ENCODE measurements at regions not wholly inside any gene's neighbourhood (a gene's known extent, or its start where the extent isn't known, plus 50 kb on each side); places are given as distances from the start of the nearest gene placed in this dataset.
A peak's percentile ranks its signal among the peaks of the same experiment; 100 is the strongest.

DNA sequence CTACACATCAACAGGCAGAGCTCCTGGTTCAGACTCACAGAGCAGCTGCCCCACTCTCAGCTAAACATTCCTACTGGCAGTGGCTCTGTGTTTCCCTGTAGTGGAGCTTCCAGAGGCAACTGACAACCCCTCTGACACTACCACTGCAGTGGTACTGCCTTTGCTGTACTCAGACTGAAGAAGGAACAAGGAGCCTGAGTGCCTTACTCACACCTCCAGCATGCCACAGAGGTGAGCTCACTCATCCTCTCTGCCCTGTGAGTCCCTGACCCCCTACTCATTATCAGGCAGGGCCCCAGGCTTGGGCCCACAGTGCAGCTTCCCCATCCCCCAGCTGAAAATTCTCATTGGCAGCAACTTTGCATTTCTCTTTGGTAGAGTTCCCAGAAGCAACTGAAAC is 240.5 kb upstream of the POF1B start (continued):
- TF ChIP-seq, protein P1, sequence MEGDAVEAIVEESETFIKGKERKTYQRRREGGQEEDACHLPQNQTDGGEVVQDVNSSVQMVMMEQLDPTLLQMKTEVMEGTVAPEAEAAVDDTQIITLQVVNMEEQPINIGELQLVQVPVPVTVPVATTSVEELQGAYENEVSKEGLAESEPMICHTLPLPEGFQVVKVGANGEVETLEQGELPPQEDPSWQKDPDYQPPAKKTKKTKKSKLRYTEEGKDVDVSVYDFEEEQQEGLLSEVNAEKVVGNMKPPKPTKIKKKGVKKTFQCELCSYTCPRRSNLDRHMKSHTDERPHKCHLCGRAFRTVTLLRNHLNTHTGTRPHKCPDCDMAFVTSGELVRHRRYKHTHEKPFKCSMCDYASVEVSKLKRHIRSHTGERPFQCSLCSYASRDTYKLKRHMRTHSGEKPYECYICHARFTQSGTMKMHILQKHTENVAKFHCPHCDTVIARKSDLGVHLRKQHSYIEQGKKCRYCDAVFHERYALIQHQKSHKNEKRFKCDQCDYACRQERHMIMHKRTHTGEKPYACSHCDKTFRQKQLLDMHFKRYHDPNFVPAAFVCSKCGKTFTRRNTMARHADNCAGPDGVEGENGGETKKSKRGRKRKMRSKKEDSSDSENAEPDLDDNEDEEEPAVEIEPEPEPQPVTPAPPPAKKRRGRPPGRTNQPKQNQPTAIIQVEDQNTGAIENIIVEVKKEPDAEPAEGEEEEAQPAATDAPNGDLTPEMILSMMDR (IDR thresholded peaks at IDR 0.05 in 2 of 3, conservative IDR thresholded peaks at IDR 0.05 in 1 of 3; ENCODE audit: borderline replicate concordance in 1 of 3, insufficient read depth in 1 of 3, low read depth in 2 of 3, low read length in 2 of 3): no peak

DNA sequence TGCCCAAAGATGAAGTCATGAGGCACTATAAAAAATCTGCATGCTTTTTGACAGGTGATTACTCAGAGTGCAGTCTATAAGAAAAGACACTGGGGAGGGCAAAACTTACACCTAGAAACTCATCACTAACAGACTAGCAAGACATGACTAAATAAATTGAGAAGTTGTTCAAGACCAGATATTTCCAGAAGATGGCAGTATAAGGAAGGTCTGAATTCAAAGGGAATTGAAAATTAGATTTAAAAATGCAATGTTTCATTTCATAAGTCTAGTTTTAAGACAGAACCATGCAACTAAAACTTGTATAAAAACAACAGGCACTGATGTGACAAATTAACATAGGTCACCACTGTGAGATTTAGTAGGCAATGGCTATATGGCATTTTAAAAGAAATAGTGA is 232.5 kb upstream of the POF1B start:
- H3K27ac ChIP-seq (ENCODE audit: low read depth, low read length): no peak overlapping the region
- no peaks in the 10 kb centered on the region for H4K20me1 ChIP-seq (ENCODE audit: insufficient read depth)
- no peaks in the 10 kb centered on the region for H3K79me2 ChIP-seq (ENCODE audit: insufficient read depth, low read length)
- no TSS peak for BruUV-seq (replicated peaks)
- H3K9ac ChIP-seq (ENCODE audit: low read length): no peak overlapping the region
- H3K27me3 ChIP-seq (ENCODE audit: insufficient read depth, low read length): no peaks in the 10 kb centered on the region
- no peak overlapping the region for H3K4me2 ChIP-seq (ENCODE audit: low read length)
- TF ChIP-seq ZNF274 (IDR thresholded peaks at IDR 0.05; ENCODE audit: low read depth, low read length): no peak
- TF ChIP-seq, protein P2, sequence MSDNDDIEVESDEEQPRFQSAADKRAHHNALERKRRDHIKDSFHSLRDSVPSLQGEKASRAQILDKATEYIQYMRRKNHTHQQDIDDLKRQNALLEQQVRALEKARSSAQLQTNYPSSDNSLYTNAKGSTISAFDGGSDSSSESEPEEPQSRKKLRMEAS (IDR thresholded peaks at IDR 0.05): no peak
- TF ChIP-seq, protein P1 (IDR thresholded peaks at IDR 0.05 in 2 of 3, conservative IDR thresholded peaks at IDR 0.05 in 1 of 3; ENCODE audit: borderline replicate concordance in 1 of 3, insufficient read depth in 1 of 3, low read depth in 2 of 3, low read length in 2 of 3): peak in 1 of 3 experiments; percentile 33; a peak in 2 of 6 replicates
- 0 out of 2 replicates have a peak, but pooled peaks have one; percentile 15 for TF ChIP-seq RAD21 (IDR thresholded peaks at IDR 0.05; ENCODE audit: low read depth)
- TF ChIP-seq, protein P3, sequence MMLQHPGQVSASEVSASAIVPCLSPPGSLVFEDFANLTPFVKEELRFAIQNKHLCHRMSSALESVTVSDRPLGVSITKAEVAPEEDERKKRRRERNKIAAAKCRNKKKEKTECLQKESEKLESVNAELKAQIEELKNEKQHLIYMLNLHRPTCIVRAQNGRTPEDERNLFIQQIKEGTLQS (IDR thresholded peaks at IDR 0.05): no peak
- no peak for TF ChIP-seq EZH2 (IDR thresholded peaks at IDR 0.05)
- POLR2A ChIA-PET: no interaction called here
- DNase-seq (ENCODE audit: low read depth, low spot score): no peak
- RAD21 ChIA-PET (ENCODE audit: low non-redundant PET in 1 of 2, low total read pairs in 2 of 2, uncharacterized antibody in 2 of 2, unreplicated experiment in 2 of 2): no interaction called here
- H3K4me1 ChIP-seq (ENCODE audit: control insufficient read depth in 1 of 2, insufficient read depth in 2 of 2, low read length in 2 of 2): no peaks in the 10 kb centered on the region
- CTCF ChIA-PET: no interaction called here
- H3K4me3 ChIP-seq (replicated peaks in 1 of 2; ENCODE audit: low read depth in 1 of 2, low read length in 2 of 2): no peak overlapping the region
- H3K9me2 ChIP-seq (ENCODE audit: insufficient read depth): no peaks in the 10 kb centered on the region
- no peak overlapping the region for H2AFZ ChIP-seq (ENCODE audit: low read depth, low read length, poor library complexity, severe bottlenecking)
- intact Hi-C loops (cut with micrococcal nuclease): loop anchor here (5.0 kb wide), 1 partner anchor 1685 kb away; no protein-coding TSS in a partner anchor
- no peaks in the 10 kb centered on the region for H3K36me3 ChIP-seq (ENCODE audit: control insufficient read depth in 1 of 2, insufficient read depth in 2 of 2, low read length in 2 of 2)
- H3K9me3 ChIP-seq (ENCODE audit: control insufficient read depth in 1 of 2, insufficient read depth in 1 of 2, low read depth in 1 of 2, low read length in 2 of 2): no peaks in the 10 kb centered on the region
- no peak for ATAC-seq
